ENCODE measurements at regions not wholly inside any gene's neighbourhood (a gene's known extent, or its start where the extent isn't known, plus 50 kb on each side); places are given as distances from the start of the nearest gene placed in this dataset.

DNA sequence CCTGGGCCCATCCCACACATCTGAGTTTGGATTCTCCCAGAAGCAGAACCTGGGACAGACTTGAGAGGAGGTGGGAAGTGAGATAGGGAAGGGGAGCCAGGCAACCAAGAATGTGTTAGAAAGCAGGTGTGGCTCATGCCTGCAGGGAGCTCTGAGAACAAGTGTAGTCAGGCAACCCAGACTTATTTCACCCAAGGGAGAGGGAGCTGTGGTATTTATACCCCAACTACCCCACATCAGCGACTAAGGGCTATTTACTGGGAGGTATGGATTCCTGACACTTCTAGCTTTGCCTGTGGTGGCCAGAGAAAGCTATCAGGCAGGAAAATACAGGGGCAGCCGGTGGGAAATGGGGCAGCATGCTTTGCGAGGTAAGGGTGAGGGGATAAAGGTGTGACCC, 125.8 kb upstream of the MSX1 start:
- no peak for TF ChIP-seq EZH2 (IDR thresholded peaks at IDR 0.05; ENCODE audit: low read length)
- TF ChIP-seq, protein P1, sequence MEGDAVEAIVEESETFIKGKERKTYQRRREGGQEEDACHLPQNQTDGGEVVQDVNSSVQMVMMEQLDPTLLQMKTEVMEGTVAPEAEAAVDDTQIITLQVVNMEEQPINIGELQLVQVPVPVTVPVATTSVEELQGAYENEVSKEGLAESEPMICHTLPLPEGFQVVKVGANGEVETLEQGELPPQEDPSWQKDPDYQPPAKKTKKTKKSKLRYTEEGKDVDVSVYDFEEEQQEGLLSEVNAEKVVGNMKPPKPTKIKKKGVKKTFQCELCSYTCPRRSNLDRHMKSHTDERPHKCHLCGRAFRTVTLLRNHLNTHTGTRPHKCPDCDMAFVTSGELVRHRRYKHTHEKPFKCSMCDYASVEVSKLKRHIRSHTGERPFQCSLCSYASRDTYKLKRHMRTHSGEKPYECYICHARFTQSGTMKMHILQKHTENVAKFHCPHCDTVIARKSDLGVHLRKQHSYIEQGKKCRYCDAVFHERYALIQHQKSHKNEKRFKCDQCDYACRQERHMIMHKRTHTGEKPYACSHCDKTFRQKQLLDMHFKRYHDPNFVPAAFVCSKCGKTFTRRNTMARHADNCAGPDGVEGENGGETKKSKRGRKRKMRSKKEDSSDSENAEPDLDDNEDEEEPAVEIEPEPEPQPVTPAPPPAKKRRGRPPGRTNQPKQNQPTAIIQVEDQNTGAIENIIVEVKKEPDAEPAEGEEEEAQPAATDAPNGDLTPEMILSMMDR (optimal IDR thresholded peaks at IDR 0.05 in 1 of 3, IDR thresholded peaks at IDR 0.05 in 1 of 3, conservative IDR thresholded peaks at IDR 0.05 in 1 of 3; ENCODE audit: extremely low read depth in 1 of 3, insufficient read depth in 2 of 3, low read length in 3 of 3), result no peak
